WTC11 (cell line): ENCODE measurements at regions not wholly inside any gene's neighbourhood (a gene's known extent, or its start where the extent isn't known, plus 50 kb on each side); places are given as distances from the start of the nearest gene placed in this dataset.

Source experiments
- ATAC-seq: fragments of 200-7000 bp; cut with Tn5 transposase; 2 replicates; pipeline ENCODE4 v1.10.0; 2021; ENCODE audit warnings: mild to moderate bottlenecking, moderate library complexity
- CTCF ChIA-PET: fragments of 300-600 bp; sonication (Branson Sonifier 250); formaldehyde crosslinking; loops from one replicate; lab custom pipeline; 2021; ENCODE audit warnings: antibody characterized with exemption; lab: Charles Lee
- POLR2A ChIA-PET: fragments of 350-600 bp; sonication (Branson Sonifier 250); formaldehyde crosslinking; loops from one replicate; lab custom pipeline; 2021; ENCODE audit warnings: antibody characterized with exemption; lab: Charles Lee
- DNase-seq: peaks from one replicate; pipeline ENCODE4 v3.0.0; 2021; ENCODE audit warnings: low spot score
- H3K27ac Mint-ChIP-seq: 2 replicates; pipeline ENCODE4 v1.8.0; 2021; ENCODE audit warnings: mixed read lengths
- H3K27me3 Mint-ChIP-seq: 2 replicates; pipeline ENCODE4 v1.8.0; 2021; ENCODE audit warnings: low read depth, mild to moderate bottlenecking, moderate library complexity, mixed read lengths
- H3K36me3 Mint-ChIP-seq: 2 replicates; pipeline ENCODE4 v1.8.0; 2021; ENCODE audit warnings: mixed read lengths
- H3K4me1 Mint-ChIP-seq: 2 replicates; pipeline ENCODE4 v1.8.0; 2022; ENCODE audit warnings: mixed read lengths
- H3K4me3 Mint-ChIP-seq: 2 replicates; pipeline ENCODE4 v1.8.0; 2021; ENCODE audit warnings: mild to moderate bottlenecking, moderate library complexity, mixed read lengths
- H3K9me3 Mint-ChIP-seq: 2 replicates; pipeline ENCODE4 v1.8.0; 2021; ENCODE audit warnings: mixed read lengths
- AR ChIP-seq: fragments of 250-450 bp; sonication (Bioruptor Pico); IDR thresholded peaks from 2 replicates; pipeline ENCODE4 v1.9.0; 2021; ENCODE audit warnings: mild to moderate bottlenecking
- CTCF ChIP-seq: fragments of 200-600 bp; IDR thresholded peaks from 2 replicates; pipeline ENCODE4 v1.8.0; 2022; ENCODE audit warnings: antibody characterized with exemption
- E2F1 ChIP-seq: sonication (generic); formaldehyde crosslinking; IDR thresholded peaks from 2 replicates; pipeline ENCODE4 v1.8.0; 2022; ENCODE audit warnings: mild to moderate bottlenecking, missing genetic modification reagents
- JUN ChIP-seq: sonication (generic); formaldehyde crosslinking; IDR thresholded peaks from 2 replicates; pipeline ENCODE4 v1.8.0; 2023; ENCODE audit warnings: mild to moderate bottlenecking, missing genetic modification reagents
- NFYB ChIP-seq: sonication (generic); formaldehyde crosslinking; conservative IDR thresholded peaks from 2 replicates; pipeline ENCODE4 v1.8.0; 2022; ENCODE audit warnings: low read depth, missing genetic modification reagents
- PRRX2 ChIP-seq: fragments of 250-450 bp; sonication (Bioruptor Pico); IDR thresholded peaks from 2 replicates; pipeline ENCODE4 v1.8.0; 2021; ENCODE audit warnings: mild to moderate bottlenecking
- SMAD3 ChIP-seq: sonication (generic); formaldehyde crosslinking; IDR thresholded peaks from 2 replicates; pipeline ENCODE4 v1.8.0; 2022; ENCODE audit warnings: missing genetic modification reagents, mild to moderate bottlenecking, borderline replicate concordance
- ZBTB43 ChIP-seq: sonication (generic); formaldehyde crosslinking; IDR thresholded peaks from 2 replicates; pipeline ENCODE4 v1.8.1; 2023; ENCODE audit warnings: mild to moderate bottlenecking, missing genetic modification reagents
- ZNF121 ChIP-seq: sonication (generic); formaldehyde crosslinking; IDR thresholded peaks from 2 replicates; pipeline ENCODE4 v1.8.0; 2023; ENCODE audit warnings: missing genetic modification reagents
- ZNF232 ChIP-seq: sonication (generic); formaldehyde crosslinking; IDR thresholded peaks from 2 replicates; pipeline ENCODE4 v1.8.0; 2022; ENCODE audit warnings: mild to moderate bottlenecking, missing genetic modification reagents
- ZNF263 ChIP-seq: sonication (generic); formaldehyde crosslinking; IDR thresholded peaks from 2 replicates; pipeline ENCODE4 v1.8.1; 2022; ENCODE audit warnings: low read depth, mild to moderate bottlenecking, moderate library complexity, missing genetic modification reagents
- ZNF317 ChIP-seq: sonication (generic); formaldehyde crosslinking; IDR thresholded peaks from 2 replicates; pipeline ENCODE4 v1.8.1; 2023; ENCODE audit warnings: low read depth, mild to moderate bottlenecking, moderate library complexity, missing genetic modification reagents, borderline replicate concordance
- ZNF671 ChIP-seq: fragments of 250-450 bp; sonication (Bioruptor Pico); IDR thresholded peaks from 2 replicates; pipeline ENCODE4 v1.8.0; 2021; ENCODE audit warnings: mild to moderate bottlenecking

- ATAC-seq (no peak), DNase-seq (no peak)
- no peaks in the 10 kb centered on the region for H3K36me3 Mint-ChIP-seq
- no peak overlapping the region for H3K4me3 Mint-ChIP-seq
- TF ChIP-seq ZBTB43 (CRISPR knock-in tag) = no peak
- no peak for TF ChIP-seq ZNF121 (CRISPR knock-in tag)
- TF ChIP-seq JUN (CRISPR knock-in tag) = no peak
- no peak for TF ChIP-seq ZNF263 (CRISPR knock-in tag)
- peaks cover 5% of the 10 kb centered on the region; the same call in 1 of the 2 replicates for H3K4me1 Mint-ChIP-seq
- POLR2A ChIA-PET = no interaction called here
- CTCF ChIA-PET = interaction anchor here (0.8 to 1.9 kb wide), 3 partner anchors 10 to 151 kb away, joined by 3 to 8 read pairs (median 5); no protein-coding TSS in a partner anchor
- H3K27me3 Mint-ChIP-seq = no peaks in the 10 kb centered on the region
- no peak overlapping the region for H3K27ac Mint-ChIP-seq
- H3K9me3 Mint-ChIP-seq = peaks cover 16% of the 10 kb centered on the region; the same call in 1 of the 2 replicates
Measured at GRCh38 chr22:47784991-47785390, 1022.5 kb downstream of the TBC1D22A start.

GRCh38 chr22:47784367-47784983 lies 1022.0 kb downstream of the TBC1D22A start:
- Mint-ChIP-seq H3K9me3 (peaks cover 16% of the 10 kb centered on the region; the same call in 1 of the 2 replicates), H3K36me3 (no peaks in the 10 kb centered on the region), H3K4me3 (no peak overlapping the region), H3K4me1 (peaks cover 5% of the 10 kb centered on the region; the same call in 1 of the 2 replicates), H3K27ac (no peak overlapping the region), H3K27me3 (no peaks in the 10 kb centered on the region)
- ATAC-seq (no peak), DNase-seq (no peak)
- TF ChIP-seq ZNF671 (CRISPR knock-in tag) (no peak), ZNF121 (CRISPR knock-in tag) (no peak), AR (CRISPR knock-in tag) (no peak), E2F1 (CRISPR knock-in tag) (no peak), ZNF232 (CRISPR knock-in tag) (no peak), JUN (CRISPR knock-in tag) (no peak), NFYB (CRISPR knock-in tag) (no peak), PRRX2 (CRISPR knock-in tag) (no peak), ZNF317 (CRISPR knock-in tag) (no peak)
- ChIA-PET CTCF (interaction anchor here (0.8 to 1.9 kb wide), 3 partner anchors 11 to 151 kb away, joined by 3 to 8 read pairs (median 5); no protein-coding TSS in a partner anchor), POLR2A (no interaction called here)

GRCh38 chr22:47783433-47784366 lies 1021.2 kb downstream of the TBC1D22A start:
- Mint-ChIP-seq H3K27ac (no peak overlapping the region), H3K4me1 (no peaks in the 10 kb centered on the region; the same call in 1 of the 2 replicates)
- ATAC-seq = peak; percentile 76
- CTCF ChIA-PET = interaction anchor here (0.6 to 1.9 kb wide), 7 partner anchors 12 to 322 kb away, joined by 3 to 8 read pairs (median 3); no protein-coding TSS in a partner anchor
- TF ChIP-seq SMAD3 (CRISPR knock-in tag) (no peak), CTCF (peak; percentile 19; the same call in 1 of the 2 replicates)
- TF ChIP-seq, all 79 proteins: peak for 1
- DNase-seq = peak; percentile 77
- POLR2A ChIA-PET = no interaction called here
- Mint-ChIP-seq H3K27me3 (no peaks in the 10 kb centered on the region), H3K36me3 (no peaks in the 10 kb centered on the region), H3K4me3 (no peak overlapping the region), H3K9me3 (peaks cover 16% of the 10 kb centered on the region; the same call in 1 of the 2 replicates)
